Stimulated activated CD4-positive, alpha-beta T cell treated with anti-CD3 and anti-CD28 coated beads, Interleukin-4, amount 100 ng/mL, for 48 hours (primary cell): ENCODE measurements at regions not wholly inside any gene's neighbourhood (a gene's known extent, or its start where the extent isn't known, plus 50 kb on each side); places are given as distances from the start of the nearest gene placed in this dataset.

ENCODE experiments used
- DNase-seq, 2 donors: peaks; one replicate each; pipeline ENCODE4 v3.0.0-alpha.2; 2020; ENCODE audit warnings: low read depth in 2 of 2

DNA sequence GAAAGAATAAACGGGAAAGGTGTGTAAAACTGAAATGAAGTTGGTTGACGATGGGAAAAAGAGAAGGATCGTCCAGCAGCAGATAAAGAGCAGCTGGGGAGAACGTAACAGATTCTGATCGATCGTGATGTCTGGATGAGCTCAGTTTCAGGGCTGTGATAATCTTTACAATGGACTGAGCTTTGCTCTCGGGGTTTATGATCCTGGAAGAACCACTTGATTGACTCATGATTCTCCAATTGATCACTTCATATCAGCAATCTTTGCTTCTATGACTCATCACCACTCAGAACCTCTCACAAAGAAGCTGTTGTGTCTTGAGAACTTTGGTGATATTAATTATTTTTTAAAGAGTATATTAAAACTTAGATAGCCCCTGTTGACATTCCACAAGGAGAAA lies 690.7 kb downstream of the TUSC7 start:
- no peak for DNase-seq

DNA sequence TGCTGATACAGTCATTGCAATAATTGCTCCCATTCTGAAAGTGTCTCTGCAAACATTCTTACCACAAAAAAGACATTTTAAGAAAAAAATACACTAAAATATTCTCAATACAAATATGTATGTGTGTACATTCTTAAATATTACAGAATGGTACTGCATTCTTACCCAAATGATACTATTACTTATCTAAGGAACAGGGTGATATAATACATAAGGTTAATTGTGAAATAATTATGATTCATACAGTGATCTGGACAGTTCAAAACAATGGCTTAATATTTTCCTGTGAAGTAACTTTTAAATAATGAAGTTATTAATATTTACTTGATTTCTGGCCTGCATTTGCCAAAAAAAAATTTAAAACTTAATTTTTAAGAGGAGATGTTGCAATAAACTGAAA lies 694.6 kb downstream of the TUSC7 start:
- DNase-seq = no peak

DNA sequence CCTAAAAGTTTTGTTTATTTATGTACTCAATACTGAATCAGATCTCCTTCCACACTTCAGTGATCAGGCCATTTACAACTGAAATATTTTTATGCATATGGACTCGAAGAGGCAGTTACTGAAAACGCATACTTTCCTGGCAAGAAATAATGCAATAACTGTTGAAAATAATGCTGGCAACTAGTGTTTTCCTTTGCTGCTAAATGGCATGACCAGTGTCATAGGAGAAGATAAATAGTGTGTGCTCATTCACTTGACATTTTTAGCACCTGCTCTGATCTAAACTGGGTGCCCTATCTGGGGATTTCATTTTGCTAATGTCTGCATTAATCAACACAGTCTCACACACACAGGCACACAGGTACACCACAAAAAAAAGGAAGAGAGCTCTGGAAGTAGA lies 695.2 kb downstream of the TUSC7 start:
- no peak for DNase-seq

DNA sequence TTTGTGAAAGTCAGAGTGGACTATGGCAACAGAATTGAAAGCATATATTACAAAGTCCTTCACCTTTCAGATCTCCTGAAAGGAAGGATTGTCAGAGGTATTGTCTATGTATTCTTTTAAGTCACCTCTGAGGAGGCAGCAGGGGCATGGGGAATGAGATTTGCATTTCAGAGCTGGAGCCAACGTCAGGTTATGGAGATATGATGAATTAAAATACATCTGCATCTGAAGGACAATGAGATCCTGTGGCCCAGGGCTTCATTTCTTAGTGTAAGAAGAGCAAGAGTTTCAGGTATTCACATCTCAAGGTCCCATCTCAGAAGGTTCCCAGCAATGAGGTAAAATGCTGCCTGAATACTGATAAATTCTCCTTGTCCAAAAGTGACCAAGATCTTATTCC lies 695.8 kb downstream of the TUSC7 start:
- no peak for DNase-seq

DNA sequence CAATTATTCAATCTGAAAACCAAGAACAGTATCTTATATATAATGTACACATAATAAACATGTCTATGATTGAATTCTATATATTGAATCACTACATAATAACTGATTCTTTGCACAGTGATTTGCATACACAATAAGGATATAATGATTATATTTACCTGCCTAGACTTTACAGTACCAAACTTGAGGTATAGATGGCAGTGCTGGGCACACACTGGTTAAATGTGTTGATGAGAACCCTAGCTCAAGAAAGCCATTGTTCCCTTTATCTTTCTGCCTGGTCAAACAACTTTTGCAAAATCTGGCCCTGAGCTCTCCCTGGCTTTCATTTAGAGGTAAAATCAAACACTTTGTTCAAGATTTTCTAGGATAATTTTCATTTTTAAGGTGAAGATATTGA lies 697.7 kb downstream of the TUSC7 start:
- no peak for DNase-seq

DNA sequence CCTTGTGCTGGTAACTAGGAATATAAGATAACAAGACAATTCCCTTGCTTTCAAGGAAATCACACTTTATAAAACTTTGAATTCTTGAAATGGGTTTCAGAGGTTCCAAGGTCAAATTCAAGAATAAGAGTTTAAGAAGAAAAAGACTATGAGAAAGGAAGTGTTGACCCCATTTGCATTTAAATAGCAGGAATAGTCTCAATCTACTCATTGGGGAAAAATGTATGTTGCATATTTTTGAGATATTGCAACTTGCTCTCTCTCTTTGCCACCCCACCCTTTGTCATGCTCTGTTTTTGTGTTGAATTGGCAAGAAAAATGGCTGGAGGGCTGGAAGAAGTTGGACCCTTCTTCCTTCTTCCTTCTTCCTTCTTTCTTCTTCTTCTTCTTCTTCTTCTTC lies 699.2 kb downstream of the TUSC7 start:
- no peak for DNase-seq

DNA sequence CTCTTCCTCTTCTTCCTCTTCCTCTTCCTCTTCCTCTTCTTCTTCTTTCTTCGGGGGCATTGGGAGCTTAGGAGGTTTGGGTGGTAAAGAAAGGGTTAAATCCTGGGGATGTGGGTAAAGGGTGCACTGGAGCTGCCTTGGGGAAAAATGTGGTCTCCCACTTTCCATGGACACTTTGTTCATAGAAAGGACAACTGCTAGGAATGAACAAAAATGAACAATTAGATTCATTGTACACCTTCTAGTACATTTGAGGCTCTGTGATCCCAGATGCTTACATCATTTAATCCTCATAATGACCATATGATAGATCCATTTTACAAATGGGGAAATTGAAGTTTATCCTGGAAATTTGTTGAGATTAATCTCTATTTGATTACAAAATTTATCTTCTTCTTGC lies 699.7 kb downstream of the TUSC7 start:
- DNase-seq = no peak

GRCh38 chr3:117409701-117410459 lies 700.3 kb downstream of the TUSC7 start:
- no peak for DNase-seq

DNA sequence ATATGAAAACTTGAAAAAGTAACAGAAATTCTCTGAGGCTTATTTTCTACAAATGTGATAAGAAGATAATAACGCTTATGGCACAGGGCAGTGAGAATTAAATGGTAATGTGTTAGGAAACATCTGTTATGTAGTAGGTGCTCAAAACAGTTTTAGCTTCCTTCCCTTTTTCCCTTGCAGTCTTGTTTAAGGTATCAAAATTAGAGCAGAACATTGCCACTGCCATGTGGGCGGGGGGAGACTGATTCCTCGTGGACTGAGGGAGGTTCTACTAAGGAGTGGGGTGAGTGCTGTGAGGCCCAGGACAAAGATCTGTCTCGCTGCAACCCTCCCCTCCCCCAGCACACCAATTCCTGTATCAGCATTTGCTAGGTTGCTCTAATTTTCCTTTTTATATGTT lies 702.4 kb downstream of the TUSC7 start:
- no peak for DNase-seq

- no peak for DNase-seq
Observed at GRCh38 chr3:117417411-117417810, 707.8 kb downstream of the TUSC7 start.

- no peak for DNase-seq
Observed at GRCh38 chr3:117427081-117427480, 717.5 kb downstream of the TUSC7 start.

GRCh38 chr3:117433427-117433826 lies 723.8 kb downstream of the TUSC7 start:
- no peak for DNase-seq

- no peak for DNase-seq
Observed at GRCh38 chr3:117434661-117435412, 725.3 kb downstream of the TUSC7 start.

DNA sequence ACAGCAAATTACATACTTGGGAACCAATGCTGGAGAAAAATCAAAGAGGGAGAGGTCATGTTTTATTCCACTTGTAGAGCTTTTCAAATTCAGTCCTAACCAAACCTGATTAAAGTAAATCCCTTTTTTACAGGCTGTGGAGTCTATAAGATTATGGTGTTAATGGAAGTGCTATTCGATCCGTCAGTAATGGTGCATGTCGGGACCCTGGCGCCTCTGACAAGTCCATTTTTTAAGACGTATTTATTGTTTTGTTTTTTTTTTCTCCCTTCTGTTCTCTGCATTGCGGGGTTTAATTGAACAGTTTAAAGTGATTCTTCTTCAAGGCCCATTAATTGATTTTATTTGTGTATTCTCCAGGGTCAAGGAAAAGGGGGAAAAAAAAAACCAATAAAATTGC lies 725.9 kb downstream of the TUSC7 start:
- DNase-seq = no peak

DNA sequence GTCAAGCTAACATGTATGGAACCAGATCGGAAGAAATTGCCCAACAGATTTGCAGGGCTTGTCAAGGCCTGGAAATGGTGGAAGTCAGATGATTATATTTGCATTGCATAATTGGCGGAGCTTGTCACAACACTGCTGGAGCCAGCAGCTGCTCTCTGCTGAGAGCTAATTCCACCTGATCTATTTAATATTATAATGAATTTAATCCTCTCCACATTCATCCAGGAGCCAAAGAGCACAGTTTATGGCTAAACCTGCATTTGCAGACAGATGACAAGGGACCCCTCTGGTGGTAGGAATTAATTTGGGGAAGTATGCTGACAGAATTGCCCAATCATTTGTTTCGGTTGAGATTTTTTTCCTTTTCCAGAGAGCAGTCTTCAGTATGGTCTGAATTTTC lies 730.2 kb downstream of the TUSC7 start:
- no peak for DNase-seq

GRCh38 chr3:117441851-117442250 lies 732.3 kb downstream of the TUSC7 start:
- DNase-seq = no peak

- no peak for DNase-seq
Observed at GRCh38 chr3:117442566-117442965, 733.0 kb downstream of the TUSC7 start.

GRCh38 chr3:117443014-117443413 lies 733.4 kb downstream of the TUSC7 start:
- no peak for DNase-seq

DNA sequence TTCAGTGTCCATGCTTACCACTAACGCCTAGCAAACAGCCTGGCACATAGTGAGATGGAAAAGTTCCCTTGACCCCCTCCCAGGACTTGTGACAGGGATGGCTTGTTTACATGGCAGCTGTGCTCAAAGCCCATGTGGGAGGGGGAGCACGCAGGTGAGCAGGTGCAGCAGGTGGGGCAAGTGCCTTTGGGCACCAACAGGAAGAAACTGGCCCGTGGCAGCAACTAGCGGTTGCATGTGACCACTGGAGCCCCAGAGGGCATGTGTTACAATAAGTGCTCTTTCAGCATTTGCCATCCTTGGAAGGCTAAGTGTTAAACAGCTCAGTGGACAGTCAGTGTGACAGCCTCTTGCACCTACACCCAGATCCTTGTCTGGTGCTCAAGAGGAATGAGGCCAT lies 734.6 kb downstream of the TUSC7 start:
- no peak for DNase-seq

DNA sequence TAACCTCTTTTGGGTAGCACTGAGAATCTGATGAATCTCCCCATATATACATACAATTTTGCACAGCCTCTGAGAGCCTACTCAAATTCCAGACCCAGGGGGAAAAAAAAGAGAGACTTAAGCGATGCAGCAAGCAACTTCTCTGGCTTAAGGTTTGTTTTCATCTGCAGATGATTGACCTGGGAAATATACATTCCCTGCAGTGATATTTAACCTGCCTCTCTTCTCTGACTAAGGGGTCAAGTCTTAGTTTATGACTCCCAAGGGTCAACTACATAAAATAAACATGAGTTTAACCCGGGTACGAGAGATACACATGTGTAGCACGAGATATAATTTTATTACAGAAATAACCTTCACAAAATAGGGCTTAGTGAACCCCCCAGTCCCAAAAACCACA lies 737.8 kb downstream of the TUSC7 start:
- DNase-seq = no peak

GRCh38 chr3:117450026-117450425 lies 740.4 kb downstream of the TUSC7 start:
- no peak for DNase-seq

DNA sequence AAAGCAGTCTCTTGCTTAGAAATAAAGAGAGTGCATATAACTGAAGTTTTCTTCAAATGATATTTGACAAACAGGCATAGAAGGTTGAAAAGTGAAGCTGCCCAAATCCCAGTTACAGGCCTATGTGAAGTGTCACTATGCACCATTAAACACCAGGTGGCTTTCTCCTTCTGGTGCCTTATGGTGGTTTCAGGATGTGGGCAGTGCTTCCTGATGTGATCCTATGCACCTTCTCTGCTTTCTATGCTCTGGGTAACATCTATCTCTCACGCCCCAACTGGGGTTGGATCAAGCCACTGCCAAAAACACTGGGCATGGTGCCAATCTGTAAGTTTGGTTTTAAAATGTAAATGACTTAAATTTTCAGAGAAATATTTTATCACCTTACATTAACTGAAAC lies 744.7 kb downstream of the TUSC7 start:
- no peak for DNase-seq

- DNase-seq = no peak
Observed at GRCh38 chr3:117454908-117455307, 745.3 kb downstream of the TUSC7 start.

DNA sequence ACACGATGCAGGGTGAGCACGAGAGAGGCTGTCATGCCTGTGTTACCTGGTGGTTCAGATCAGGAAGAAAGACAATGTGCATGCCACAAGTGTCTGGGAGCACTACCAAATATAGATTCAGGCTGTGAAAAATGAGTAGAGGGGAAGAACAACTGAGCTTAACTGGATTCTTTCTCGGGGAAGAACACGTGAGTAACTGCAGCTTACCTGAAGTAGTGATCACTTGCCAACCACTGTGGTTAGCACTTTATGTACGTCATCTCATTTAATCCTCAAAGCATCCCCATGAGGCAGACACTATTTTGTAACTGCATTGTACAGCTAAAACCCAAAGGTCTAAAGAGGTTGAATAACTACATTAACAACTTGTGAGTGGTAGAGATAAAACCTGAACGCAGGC lies 746.2 kb downstream of the TUSC7 start:
- DNase-seq = no peak
